ENCODE measurements at regions not wholly inside any gene's neighbourhood (a gene's known extent, or its start where the extent isn't known, plus 50 kb on each side); places are given as distances from the start of the nearest gene placed in this dataset.

DNA sequence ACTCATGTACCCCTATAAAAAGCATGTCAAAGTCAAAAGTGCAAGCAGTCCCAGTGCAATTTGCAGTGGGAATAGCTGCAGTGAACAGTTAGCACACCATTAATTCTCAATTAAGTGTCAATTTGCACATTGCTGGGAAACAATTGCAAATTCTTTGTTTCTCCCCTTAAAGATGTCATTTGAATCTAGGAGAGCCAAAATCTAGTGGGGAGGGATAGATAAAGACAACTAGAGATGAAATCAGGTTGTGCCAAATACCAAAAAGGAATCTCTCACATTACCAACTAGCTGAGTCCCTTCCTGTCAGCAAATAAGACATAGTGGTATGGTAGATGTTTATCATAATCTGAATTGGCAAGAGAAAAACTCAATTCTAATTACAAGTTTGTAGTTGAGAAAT, 330.7 kb downstream of the NUF2 start:
- H3K36me3 ChIP-seq (replicated peaks; ENCODE audit: low read depth, low read length): no peaks in the 10 kb centered on the region
- no peaks in the 10 kb centered on the region for H4K20me1 ChIP-seq (ENCODE audit: insufficient read depth, low read length)
- peaks cover 5% of the 10 kb centered on the region; the same call in 1 of the 2 replicates for H3K27me3 ChIP-seq (ENCODE audit: low read depth, low read length)
- no peaks in the 10 kb centered on the region for H3K9me3 ChIP-seq (ENCODE audit: insufficient read depth, low read length)
- no peak overlapping the region for H2AFZ ChIP-seq (ENCODE audit: low read depth, low read length)
- H3K27ac ChIP-seq (ENCODE audit: low read length): no peak overlapping the region
- no peak overlapping the region for H3K4me3 ChIP-seq (ENCODE audit: low read length)
- H3K79me2 ChIP-seq (ENCODE audit: low read length): no peaks in the 10 kb centered on the region
- no peak overlapping the region for H3K9ac ChIP-seq (ENCODE audit: low read length)
- H3K4me1 ChIP-seq (ENCODE audit: low read length): no peaks in the 10 kb centered on the region
- TF ChIP-seq EZH2phosphoT487 (IDR thresholded peaks at IDR 0.05; ENCODE audit: low read depth): no peak
- TF ChIP-seq, protein P1, sequence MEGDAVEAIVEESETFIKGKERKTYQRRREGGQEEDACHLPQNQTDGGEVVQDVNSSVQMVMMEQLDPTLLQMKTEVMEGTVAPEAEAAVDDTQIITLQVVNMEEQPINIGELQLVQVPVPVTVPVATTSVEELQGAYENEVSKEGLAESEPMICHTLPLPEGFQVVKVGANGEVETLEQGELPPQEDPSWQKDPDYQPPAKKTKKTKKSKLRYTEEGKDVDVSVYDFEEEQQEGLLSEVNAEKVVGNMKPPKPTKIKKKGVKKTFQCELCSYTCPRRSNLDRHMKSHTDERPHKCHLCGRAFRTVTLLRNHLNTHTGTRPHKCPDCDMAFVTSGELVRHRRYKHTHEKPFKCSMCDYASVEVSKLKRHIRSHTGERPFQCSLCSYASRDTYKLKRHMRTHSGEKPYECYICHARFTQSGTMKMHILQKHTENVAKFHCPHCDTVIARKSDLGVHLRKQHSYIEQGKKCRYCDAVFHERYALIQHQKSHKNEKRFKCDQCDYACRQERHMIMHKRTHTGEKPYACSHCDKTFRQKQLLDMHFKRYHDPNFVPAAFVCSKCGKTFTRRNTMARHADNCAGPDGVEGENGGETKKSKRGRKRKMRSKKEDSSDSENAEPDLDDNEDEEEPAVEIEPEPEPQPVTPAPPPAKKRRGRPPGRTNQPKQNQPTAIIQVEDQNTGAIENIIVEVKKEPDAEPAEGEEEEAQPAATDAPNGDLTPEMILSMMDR (IDR thresholded peaks at IDR 0.05; ENCODE audit: low read depth, low read length): no peak
- no peak overlapping the region for H3K4me2 ChIP-seq (ENCODE audit: low read length)

DNA sequence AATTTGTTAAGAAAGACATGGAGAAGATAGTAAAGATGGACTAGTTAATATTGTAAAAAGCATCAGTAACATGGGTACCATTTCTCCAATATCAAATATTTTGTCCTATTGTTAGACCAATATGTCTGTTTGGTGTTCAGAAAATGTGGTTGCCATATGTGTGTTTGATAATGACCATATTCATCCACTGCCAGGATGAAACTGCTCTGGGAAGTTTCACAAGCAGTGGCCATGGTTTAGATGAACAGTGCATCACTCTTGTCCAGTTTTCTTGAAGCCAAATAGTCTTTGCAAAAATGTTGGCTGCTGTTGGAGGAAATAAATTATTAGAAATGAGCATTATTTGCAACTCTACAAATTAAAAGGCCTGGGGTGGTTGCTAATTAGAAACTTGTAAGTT, 333.8 kb downstream of the NUF2 start:
- no peak for TF ChIP-seq EZH2phosphoT487 (IDR thresholded peaks at IDR 0.05; ENCODE audit: low read depth)
- TF ChIP-seq, protein P1 (IDR thresholded peaks at IDR 0.05; ENCODE audit: low read depth, low read length): no peak
- Histone ChIP-seq H3K79me2 (ENCODE audit: low read length) (no peaks in the 10 kb centered on the region), H3K36me3 (replicated peaks; ENCODE audit: low read depth, low read length) (no peaks in the 10 kb centered on the region), H3K4me1 (ENCODE audit: low read length) (no peaks in the 10 kb centered on the region), H3K4me2 (ENCODE audit: low read length) (no peak overlapping the region), H3K27ac (ENCODE audit: low read length) (no peak overlapping the region), H3K27me3 (ENCODE audit: low read depth, low read length) (peaks cover 5% of the 10 kb centered on the region; the same call in 1 of the 2 replicates), H3K9me3 (ENCODE audit: insufficient read depth, low read length) (no peaks in the 10 kb centered on the region), H3K9ac (ENCODE audit: low read length) (no peak overlapping the region), H4K20me1 (ENCODE audit: insufficient read depth, low read length) (no peaks in the 10 kb centered on the region), H3K4me3 (ENCODE audit: low read length) (no peak overlapping the region), H2AFZ (ENCODE audit: low read depth, low read length) (no peak overlapping the region)

DNA sequence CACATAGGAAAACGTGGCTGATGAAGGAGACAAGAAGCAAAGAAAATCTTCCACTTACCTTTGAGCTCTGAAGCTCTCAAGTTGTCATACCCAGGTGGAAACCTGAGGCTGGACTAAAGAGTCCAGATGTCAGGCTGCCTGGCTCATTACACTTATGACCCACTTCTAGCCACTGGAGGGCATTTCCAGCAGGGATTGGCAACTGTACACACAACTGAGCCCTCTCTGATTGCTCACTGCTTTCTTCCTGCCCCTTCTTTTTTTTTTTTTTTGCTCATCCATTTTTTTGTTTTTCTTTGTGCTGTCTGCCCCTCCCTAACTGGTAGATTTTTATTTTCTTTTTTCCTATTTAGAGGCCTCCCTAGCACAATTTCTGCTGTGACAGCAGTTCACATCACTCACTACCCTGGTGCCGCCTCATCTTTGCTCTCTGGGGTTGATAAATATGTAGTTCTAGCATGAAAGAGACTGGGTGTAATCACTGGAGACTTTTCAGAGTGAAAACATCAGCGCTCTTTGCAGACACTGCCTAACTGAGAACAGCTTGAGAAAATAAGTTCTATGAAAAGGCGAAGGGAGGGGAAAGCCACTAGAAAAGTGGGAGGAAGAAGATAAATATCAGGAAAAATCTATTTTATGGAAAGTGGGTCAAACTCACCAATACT, 334.5 kb downstream of the NUF2 start:
- Histone ChIP-seq H3K9ac (ENCODE audit: low read length) (no peak overlapping the region), H4K20me1 (ENCODE audit: insufficient read depth, low read length) (no peaks in the 10 kb centered on the region), H3K36me3 (replicated peaks; ENCODE audit: low read depth, low read length) (no peaks in the 10 kb centered on the region), H2AFZ (ENCODE audit: low read depth, low read length) (no peak overlapping the region), H3K27me3 (ENCODE audit: low read depth, low read length) (peaks cover 5% of the 10 kb centered on the region; the same call in 1 of the 2 replicates), H3K9me3 (ENCODE audit: insufficient read depth, low read length) (no peaks in the 10 kb centered on the region), H3K4me1 (ENCODE audit: low read length) (no peaks in the 10 kb centered on the region), H3K4me3 (ENCODE audit: low read length) (no peak overlapping the region), H3K79me2 (ENCODE audit: low read length) (no peaks in the 10 kb centered on the region), H3K27ac (ENCODE audit: low read length) (no peak overlapping the region), H3K4me2 (ENCODE audit: low read length) (no peak overlapping the region)
- TF ChIP-seq, protein P1 (IDR thresholded peaks at IDR 0.05; ENCODE audit: low read depth, low read length): no peak
- no peak for TF ChIP-seq EZH2phosphoT487 (IDR thresholded peaks at IDR 0.05; ENCODE audit: low read depth)

DNA sequence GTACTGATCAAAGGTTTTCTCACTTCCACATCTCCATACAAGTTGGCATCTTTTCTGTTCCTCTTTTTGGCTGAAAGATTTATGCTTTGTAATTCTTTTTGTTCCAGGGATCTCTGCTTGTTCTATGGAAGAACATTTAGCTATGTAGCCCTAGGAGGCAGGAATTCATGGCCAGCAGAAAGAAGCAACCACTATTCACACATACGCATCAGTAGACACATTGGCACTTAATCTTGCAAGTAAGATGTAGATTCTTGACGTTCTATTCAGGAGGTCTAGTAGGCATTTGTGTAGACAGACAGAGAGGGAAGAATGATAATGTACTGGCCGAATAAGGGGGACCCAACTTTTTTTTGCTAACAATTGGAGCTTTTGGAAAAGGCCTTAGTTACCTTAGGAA, 336.0 kb downstream of the NUF2 start:
- no peaks in the 10 kb centered on the region; the same call in 1 of the 2 replicates for H3K27me3 ChIP-seq (ENCODE audit: low read depth, low read length)
- no peaks in the 10 kb centered on the region for H3K9me3 ChIP-seq (ENCODE audit: insufficient read depth, low read length)
- H3K4me1 ChIP-seq (ENCODE audit: low read length): no peaks in the 10 kb centered on the region
- H3K27ac ChIP-seq (ENCODE audit: low read length): no peak overlapping the region
- H2AFZ ChIP-seq (ENCODE audit: low read depth, low read length): no peak overlapping the region
- H3K9ac ChIP-seq (ENCODE audit: low read length): no peak overlapping the region
- H3K36me3 ChIP-seq (replicated peaks; ENCODE audit: low read depth, low read length): no peaks in the 10 kb centered on the region
- H4K20me1 ChIP-seq (ENCODE audit: insufficient read depth, low read length): no peaks in the 10 kb centered on the region
- no peak overlapping the region for H3K4me3 ChIP-seq (ENCODE audit: low read length)
- no peak overlapping the region for H3K4me2 ChIP-seq (ENCODE audit: low read length)
- no peaks in the 10 kb centered on the region for H3K79me2 ChIP-seq (ENCODE audit: low read length)
- TF ChIP-seq, protein P1 (IDR thresholded peaks at IDR 0.05; ENCODE audit: low read depth, low read length): no peak
- TF ChIP-seq EZH2phosphoT487 (IDR thresholded peaks at IDR 0.05; ENCODE audit: low read depth): no peak
